GM19438 (cell line): ENCODE measurements at regions not wholly inside any gene's neighbourhood (a gene's known extent, or its start where the extent isn't known, plus 50 kb on each side); places are given as distances from the start of the nearest gene placed in this dataset.

Experiments
- ATAC-seq: cut with Tn5 transposase; IDR thresholded peaks from one replicate; pipeline ENCODE4 v1.9.1; 2021; ENCODE audit warnings: low read depth; ENCODE audit not compliant: unreplicated experiment

- ATAC-seq = no peak
These were observed 218.5 kb upstream of the GSE1 start for GRCh38 chr16:85394456-85395206.

GRCh38 chr16:85395207-85395912 lies 217.8 kb upstream of the GSE1 start:
- ATAC-seq = no peak

GRCh38 chr16:85395913-85396878 lies 216.9 kb upstream of the GSE1 start:
- no peak for ATAC-seq

- ATAC-seq = no peak
These were observed 215.9 kb upstream of the GSE1 start for GRCh38 chr16:85396879-85397871.

GRCh38 chr16:85398050-85398451 lies 215.1 kb upstream of the GSE1 start:
- no peak for ATAC-seq

GRCh38 chr16:85398688-85399582 lies 214.2 kb upstream of the GSE1 start:
- ATAC-seq = no peak

- no peak for ATAC-seq
These were observed 213.4 kb upstream of the GSE1 start for GRCh38 chr16:85399583-85400284.

- no peak for ATAC-seq
These were observed 212.6 kb upstream of the GSE1 start for GRCh38 chr16:85400305-85401205.

- ATAC-seq = no peak
These were observed 211.7 kb upstream of the GSE1 start for GRCh38 chr16:85401370-85401916.

- ATAC-seq = no peak
These were observed 211.0 kb upstream of the GSE1 start for GRCh38 chr16:85401917-85402766.

GRCh38 chr16:85402910-85403692 lies 210.0 kb upstream of the GSE1 start:
- no peak for ATAC-seq

GRCh38 chr16:85403693-85404092 lies 209.4 kb upstream of the GSE1 start:
- ATAC-seq = no peak

GRCh38 chr16:85412911-85413520 lies 200.1 kb upstream of the GSE1 start:
- no peak for ATAC-seq

- no peak for ATAC-seq
These were observed 199.1 kb upstream of the GSE1 start for GRCh38 chr16:85413691-85414663.
